ENCODE measurements at regions not wholly inside any gene's neighbourhood (a gene's known extent, or its start where the extent isn't known, plus 50 kb on each side); places are given as distances from the start of the nearest gene placed in this dataset.
"Not testable (repeated sequence)": the region's sequence is repeated elsewhere in the genome, so short reads cannot be mapped to it uniquely, and the experiment has no call there.

GRCh38 chr16:17914168-17914567 is 422.4 kb downstream of the NPIPA8 start:
- TF ChIP-seq CTCF (IDR thresholded peaks at IDR 0.05; ENCODE audit: low read length) (no peak), EZH2phosphoT487 (IDR thresholded peaks at IDR 0.05; ENCODE audit: low read length) (no peak), EZH2 (optimal IDR thresholded peaks at IDR 0.05; ENCODE audit: low read depth, low read length) (no peak)

GRCh38 chr16:17911578-17911977 is 425.0 kb downstream of the NPIPA8 start:
- not testable (repeated sequence) for H3K9me3 ChIP-seq (replicated peaks; ENCODE audit: insufficient read depth, low read length); H3K4me2 ChIP-seq (ENCODE audit: low read depth, low read length); H3K79me2 ChIP-seq (ENCODE audit: low read length); H3K9ac ChIP-seq (ENCODE audit: low read length); H3F3A ChIP-seq (ENCODE audit: insufficient read depth, low read length); H3K4me3 ChIP-seq (ENCODE audit: low read length); DNase-seq; H2AFZ ChIP-seq (ENCODE audit: low read length); H3K27ac ChIP-seq (ENCODE audit: low read length); H3K9me2 ChIP-seq (replicated peaks; ENCODE audit: insufficient read depth, low read length); H3K4me1 ChIP-seq (ENCODE audit: low read length); H3K36me3 ChIP-seq (replicated peaks; ENCODE audit: insufficient read depth, low read length); H3K27me3 ChIP-seq (replicated peaks; ENCODE audit: insufficient read depth, low read length); H4K20me1 ChIP-seq (ENCODE audit: insufficient read depth, low read length)

More at GRCh38 chr16:17914168-17914567, 422.4 kb downstream of the NPIPA8 start:
- Histone ChIP-seq H3K4me2 (ENCODE audit: low read depth, low read length) (no peak overlapping the region), H3K4me3 (ENCODE audit: low read length) (no peak overlapping the region), H3K27ac (ENCODE audit: low read length) (no peak overlapping the region), H2AFZ (ENCODE audit: low read length) (no peak overlapping the region), H3K36me3 (replicated peaks; ENCODE audit: insufficient read depth, low read length) (no peaks in the 10 kb centered on the region), H3F3A (ENCODE audit: insufficient read depth, low read length) (no peaks in the 10 kb centered on the region), H3K9ac (ENCODE audit: low read length) (no peak overlapping the region), H3K4me1 (ENCODE audit: low read length) (no peaks in the 10 kb centered on the region), H3K9me3 (replicated peaks; ENCODE audit: insufficient read depth, low read length) (no peaks in the 10 kb centered on the region), H3K9me2 (replicated peaks; ENCODE audit: insufficient read depth, low read length) (no peaks in the 10 kb centered on the region), H4K20me1 (ENCODE audit: insufficient read depth, low read length) (no peaks in the 10 kb centered on the region), H3K27me3 (replicated peaks; ENCODE audit: insufficient read depth, low read length) (no peaks in the 10 kb centered on the region), H3K79me2 (ENCODE audit: low read length) (no peaks in the 10 kb centered on the region)
- DNase-seq = no peak

- not testable (repeated sequence) for H3K27me3 ChIP-seq (replicated peaks; ENCODE audit: insufficient read depth, low read length)
Measured at GRCh38 chr16:17906626-17907025, 429.9 kb downstream of the NPIPA8 start.

GRCh38 chr16:17901309-17901708 is 430.5 kb upstream of the XYLT1 start:
- no peaks in the 10 kb centered on the region for H3K79me2 ChIP-seq (ENCODE audit: low read length)
- H2AFZ ChIP-seq (ENCODE audit: low read length) = no peak overlapping the region
- no peaks in the 10 kb centered on the region for H3K9me3 ChIP-seq (replicated peaks; ENCODE audit: insufficient read depth, low read length)
- no peak overlapping the region for H3K4me2 ChIP-seq (ENCODE audit: low read depth, low read length)
- no peaks in the 10 kb centered on the region for H4K20me1 ChIP-seq (ENCODE audit: insufficient read depth, low read length)
- DNase-seq = no peak
- H3K9me2 ChIP-seq (replicated peaks; ENCODE audit: insufficient read depth, low read length) = no peaks in the 10 kb centered on the region
- H3K4me1 ChIP-seq (ENCODE audit: low read length) = no peaks in the 10 kb centered on the region
- H3K4me3 ChIP-seq (ENCODE audit: low read length) = no peak overlapping the region
- no peak overlapping the region for H3K27ac ChIP-seq (ENCODE audit: low read length)
- no peak overlapping the region for H3K9ac ChIP-seq (ENCODE audit: low read length)
- no peaks in the 10 kb centered on the region for H3K36me3 ChIP-seq (replicated peaks; ENCODE audit: insufficient read depth, low read length)
- TF ChIP-seq EZH2phosphoT487 (IDR thresholded peaks at IDR 0.05; ENCODE audit: low read length) (no peak), EZH2 (optimal IDR thresholded peaks at IDR 0.05; ENCODE audit: low read depth, low read length) (no peak), CTCF (IDR thresholded peaks at IDR 0.05; ENCODE audit: low read length) (no peak)
- no peaks in the 10 kb centered on the region for H3F3A ChIP-seq (ENCODE audit: insufficient read depth, low read length)
- H3K27me3 ChIP-seq (replicated peaks; ENCODE audit: insufficient read depth, low read length) = no peaks in the 10 kb centered on the region

More at GRCh38 chr16:17906626-17907025, 429.9 kb downstream of the NPIPA8 start:
- not testable (repeated sequence) for H3K9ac ChIP-seq (ENCODE audit: low read length); H3K4me3 ChIP-seq (ENCODE audit: low read length); DNase-seq; H3K4me1 ChIP-seq (ENCODE audit: low read length); H4K20me1 ChIP-seq (ENCODE audit: insufficient read depth, low read length); H3K36me3 ChIP-seq (replicated peaks; ENCODE audit: insufficient read depth, low read length); H3K9me3 ChIP-seq (replicated peaks; ENCODE audit: insufficient read depth, low read length); H3F3A ChIP-seq (ENCODE audit: insufficient read depth, low read length); H3K9me2 ChIP-seq (replicated peaks; ENCODE audit: insufficient read depth, low read length); H3K27ac ChIP-seq (ENCODE audit: low read length); H2AFZ ChIP-seq (ENCODE audit: low read length); H3K4me2 ChIP-seq (ENCODE audit: low read depth, low read length); H3K79me2 ChIP-seq (ENCODE audit: low read length)

Measured in MM.1S (cell line).